GM23338 (cell line): ENCODE measurements at regions not wholly inside any gene's neighbourhood (a gene's known extent, or its start where the extent isn't known, plus 50 kb on each side); places are given as distances from the start of the nearest gene placed in this dataset.

ENCODE experiments used
- ATAC-seq: fragments of 200-7000 bp; cut with Tn5 transposase; 3 replicates; pipeline ENCODE4 v1.9.1; 2020
- DNase-seq: peaks from one replicate; pipeline ENCODE4 v3.0.0-alpha.2; 2015; ENCODE audit warnings: low spot score
- H2AFZ ChIP-seq: fragments of 200-600 bp; sonication (generic); 2 replicates; pipeline ENCODE4 v1.8.0; 2016; ENCODE audit warnings: antibody characterized with exemption, mild to moderate bottlenecking, moderate library complexity
- H3F3A ChIP-seq: fragments of 200-600 bp; sonication (generic); replicated peaks from 2 replicates; pipeline ENCODE4 v1.8.0; 2017; ENCODE audit warnings: antibody characterized with exemption, mixed run types, low read depth
- H3K27ac ChIP-seq: fragments of 200-600 bp; sonication (generic); 2 replicates; pipeline ENCODE4 v1.6.1; 2016; ENCODE audit warnings: low read depth
- H3K27me3 ChIP-seq: fragments of 200-600 bp; sonication (generic); 2 replicates; pipeline ENCODE4 v1.8.0; 2016; ENCODE audit warnings: mild to moderate bottlenecking, mixed run types, moderate library complexity; ENCODE audit not compliant: insufficient read depth
- H3K36me3 ChIP-seq: fragments of 200-600 bp; sonication (generic); 2 replicates; pipeline ENCODE4 v1.8.0; 2016; ENCODE audit warnings: mild to moderate bottlenecking; ENCODE audit not compliant: insufficient read depth
- H3K4me1 ChIP-seq: fragments of 200-600 bp; sonication (generic); 2 replicates; pipeline ENCODE4 v1.8.0; 2016; ENCODE audit warnings: mild to moderate bottlenecking, moderate library complexity; ENCODE audit not compliant: insufficient read depth
- H3K4me2 ChIP-seq: fragments of 200-600 bp; sonication (generic); 2 replicates; pipeline ENCODE4 v1.7.1; 2017; ENCODE audit warnings: mixed run types
- H3K4me3 ChIP-seq: fragments of 200-600 bp; sonication (generic); 2 replicates; pipeline ENCODE4 v1.6.1; 2016; ENCODE audit warnings: mixed run types
- H3K79me2 ChIP-seq: fragments of 200-600 bp; sonication (generic); replicated peaks from 2 replicates; pipeline ENCODE4 v1.8.0; 2017; ENCODE audit warnings: mild to moderate bottlenecking; ENCODE audit not compliant: insufficient read depth
- H3K9me2 ChIP-seq: fragments of 200-600 bp; sonication (generic); 2 replicates; pipeline ENCODE4 v1.8.0; 2017; ENCODE audit not compliant: insufficient read depth
- H4K20me1 ChIP-seq: fragments of 200-600 bp; sonication (generic); replicated peaks from 2 replicates; pipeline ENCODE4 v1.8.0; 2017; ENCODE audit warnings: mild to moderate bottlenecking; ENCODE audit not compliant: insufficient read depth
- H3K27ac Mint-ChIP-seq: 2 replicates; pipeline ENCODE4 v1.8.0; 2020; ENCODE audit warnings: inconsistent platforms, mild to moderate bottlenecking, moderate library complexity, mixed read lengths
- H3K27me3 Mint-ChIP-seq: 3 replicates; pipeline ENCODE4 v1.8.0; 2022; ENCODE audit warnings: low read depth, mild to moderate bottlenecking, moderate library complexity, mixed read lengths, inconsistent platforms; ENCODE audit not compliant: insufficient read depth, poor library complexity
- H3K36me3 Mint-ChIP-seq: 3 replicates; pipeline ENCODE4 v1.8.0; 2021; ENCODE audit warnings: low read depth, mild to moderate bottlenecking, inconsistent platforms, moderate library complexity, mixed read lengths
- H3K4me1 Mint-ChIP-seq: 3 replicates; pipeline ENCODE4 v1.8.0; 2020; ENCODE audit warnings: mild to moderate bottlenecking, inconsistent platforms, mixed read lengths
- H3K4me3 Mint-ChIP-seq: 3 replicates; pipeline ENCODE4 v1.8.0; 2021; ENCODE audit warnings: moderate library complexity, mild to moderate bottlenecking, inconsistent platforms, mixed read lengths
- H3K9me3 Mint-ChIP-seq: 3 replicates; pipeline ENCODE4 v1.8.0; 2020; ENCODE audit warnings: moderate library complexity, mild to moderate bottlenecking, inconsistent platforms, mixed read lengths
- CREB1 ChIP-seq: fragments of 250-450 bp; sonication (Bioruptor Pico); IDR thresholded peaks from 2 replicates; pipeline ENCODE4 v1.5.0; 2020; ENCODE audit warnings: low read depth, mild to moderate bottlenecking, moderate library complexity
- ETS1 ChIP-seq: IDR thresholded peaks from 2 replicates; pipeline ENCODE4 v1.6.1; 2016; ENCODE audit warnings: antibody characterized with exemption
- EZH2 ChIP-seq: fragments of 200-600 bp; sonication (generic); IDR thresholded peaks from one replicate; pipeline ENCODE4 v1.8.0; 2017; ENCODE audit warnings: antibody characterized with exemption, mild to moderate bottlenecking, low read depth; ENCODE audit not compliant: unreplicated experiment
- EZH2phosphoT487 ChIP-seq: fragments of 200-600 bp; sonication (generic); IDR thresholded peaks from one replicate; pipeline ENCODE4 v1.8.1; 2018; ENCODE audit warnings: antibody characterized with exemption; ENCODE audit not compliant: unreplicated experiment
- JUNB ChIP-seq: IDR thresholded peaks from one replicate; pipeline ENCODE4 v1.6.1; 2016; ENCODE audit warnings: antibody characterized with exemption; ENCODE audit not compliant: unreplicated experiment
- NANOG ChIP-seq: IDR thresholded peaks from 2 replicates; pipeline ENCODE4 v1.6.1; 2016; ENCODE audit warnings: antibody characterized with exemption, borderline replicate concordance
- POLR2AphosphoS5 ChIP-seq: IDR thresholded peaks from 2 replicates; pipeline ENCODE4 v1.6.1; 2016; ENCODE audit warnings: antibody characterized with exemption, low read depth
- STAT1 ChIP-seq: IDR thresholded peaks from one replicate; pipeline ENCODE4 v1.6.1; 2016; ENCODE audit warnings: antibody characterized with exemption; ENCODE audit not compliant: unreplicated experiment
- ZNF114 ChIP-seq: fragments of 250-450 bp; sonication (Bioruptor Pico); IDR thresholded peaks from 2 replicates; pipeline ENCODE4 v1.5.0; 2020; ENCODE audit warnings: mild to moderate bottlenecking, moderate library complexity
- ZNF331 ChIP-seq: fragments of 250-450 bp; sonication (Bioruptor Pico); IDR thresholded peaks from 2 replicates; pipeline ENCODE4 v1.5.0; 2020; ENCODE audit warnings: low read depth, mild to moderate bottlenecking, moderate library complexity
- TF ChIP-seq, protein P1 (sequence below): IDR thresholded peaks from one replicate; pipeline ENCODE4 v1.6.1; 2018; ENCODE audit warnings: antibody characterized with exemption; ENCODE audit not compliant: unreplicated experiment
- TF ChIP-seq, protein P2 (sequence below), 2 experiments: fragments of 200-600 bp in 1 of 2; sonication (generic) in 1 of 2; conservative IDR thresholded peaks; 2 replicates each; pipeline versions ENCODE4 v1.5.1 to v1.6.1; 2016 to 2017; ENCODE audit warnings: antibody characterized with exemption in 2 of 2, low read depth in 2 of 2, mild to moderate bottlenecking in 2 of 2, moderate library complexity in 1 of 2
- TF ChIP-seq, protein P3 (sequence below): fragments of 250-450 bp; sonication (Bioruptor Pico); IDR thresholded peaks from 2 replicates; pipeline ENCODE4 v1.5.0; 2020; ENCODE audit warnings: mild to moderate bottlenecking, moderate library complexity

DNA sequence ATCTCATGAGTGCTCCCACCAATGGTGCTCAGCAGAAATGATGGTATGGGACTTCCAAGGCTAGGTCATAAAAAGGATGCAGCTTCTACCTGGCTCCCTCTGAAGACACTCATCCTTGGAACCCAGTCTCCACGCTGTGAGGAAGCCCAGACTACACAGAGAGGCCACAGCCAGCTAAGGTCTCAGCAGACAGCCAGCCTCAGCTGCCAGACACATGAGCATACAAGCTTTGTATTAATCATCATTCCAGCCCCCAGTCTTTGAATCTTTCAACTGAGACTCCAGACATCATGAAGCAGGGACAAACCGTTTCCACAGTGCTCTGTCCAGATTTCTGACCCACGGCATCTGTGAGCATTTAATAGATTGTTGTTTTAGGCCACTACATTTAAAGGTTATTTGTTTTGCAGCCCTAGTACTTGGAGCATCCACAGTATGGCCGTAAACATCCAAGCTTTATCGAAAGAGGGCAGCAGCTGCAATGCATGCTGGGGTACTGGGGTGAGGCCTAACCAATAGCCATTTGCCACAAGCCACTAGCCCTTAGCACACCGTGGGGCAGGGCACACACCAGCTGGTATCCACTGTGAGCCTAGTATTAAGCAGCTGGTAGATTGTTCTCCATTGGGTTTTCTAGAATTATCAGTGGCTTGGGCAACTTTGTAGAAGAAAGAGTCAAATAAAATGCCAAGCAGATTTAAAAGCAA is 449.1 kb downstream of the BCOR start:
- Mint-ChIP-seq H3K4me1 (peaks cover 21% of the 10 kb centered on the region), H3K36me3 (no peaks in the 10 kb centered on the region), H3K27ac (no peak overlapping the region), H3K9me3 (peaks cover 3% of the 10 kb centered on the region; the same call in 1 of the 3 replicates), H3K27me3 (peaks cover 7% of the 10 kb centered on the region), H3K4me3 (no peak overlapping the region)
- Histone ChIP-seq H3K4me2 (no peak overlapping the region), H3F3A (0 out of 2 replicates have a peak, but pooled peaks cover 5% of the 10 kb centered on the region), H3K79me2 (no peaks in the 10 kb centered on the region), H2AFZ (no peak overlapping the region), H3K27me3 (no peaks in the 10 kb centered on the region), H3K36me3 (no peaks in the 10 kb centered on the region), H4K20me1 (no peaks in the 10 kb centered on the region), H3K9me2 (no peaks in the 10 kb centered on the region), H3K27ac (no peak overlapping the region), H3K4me1 (peaks cover 9% of the 10 kb centered on the region), H3K4me3 (no peak overlapping the region)
- no peak for DNase-seq
- TF ChIP-seq NANOG (no peak), CREB1 (CRISPR knock-in tag) (no peak), JUNB (no peak), ZNF114 (CRISPR knock-in tag) (no peak), EZH2phosphoT487 (no peak), POLR2AphosphoS5 (no peak), EZH2 (no peak), STAT1 (no peak), ETS1 (no peak), ZNF331 (CRISPR knock-in tag) (no peak)
- TF ChIP-seq, protein P1, sequence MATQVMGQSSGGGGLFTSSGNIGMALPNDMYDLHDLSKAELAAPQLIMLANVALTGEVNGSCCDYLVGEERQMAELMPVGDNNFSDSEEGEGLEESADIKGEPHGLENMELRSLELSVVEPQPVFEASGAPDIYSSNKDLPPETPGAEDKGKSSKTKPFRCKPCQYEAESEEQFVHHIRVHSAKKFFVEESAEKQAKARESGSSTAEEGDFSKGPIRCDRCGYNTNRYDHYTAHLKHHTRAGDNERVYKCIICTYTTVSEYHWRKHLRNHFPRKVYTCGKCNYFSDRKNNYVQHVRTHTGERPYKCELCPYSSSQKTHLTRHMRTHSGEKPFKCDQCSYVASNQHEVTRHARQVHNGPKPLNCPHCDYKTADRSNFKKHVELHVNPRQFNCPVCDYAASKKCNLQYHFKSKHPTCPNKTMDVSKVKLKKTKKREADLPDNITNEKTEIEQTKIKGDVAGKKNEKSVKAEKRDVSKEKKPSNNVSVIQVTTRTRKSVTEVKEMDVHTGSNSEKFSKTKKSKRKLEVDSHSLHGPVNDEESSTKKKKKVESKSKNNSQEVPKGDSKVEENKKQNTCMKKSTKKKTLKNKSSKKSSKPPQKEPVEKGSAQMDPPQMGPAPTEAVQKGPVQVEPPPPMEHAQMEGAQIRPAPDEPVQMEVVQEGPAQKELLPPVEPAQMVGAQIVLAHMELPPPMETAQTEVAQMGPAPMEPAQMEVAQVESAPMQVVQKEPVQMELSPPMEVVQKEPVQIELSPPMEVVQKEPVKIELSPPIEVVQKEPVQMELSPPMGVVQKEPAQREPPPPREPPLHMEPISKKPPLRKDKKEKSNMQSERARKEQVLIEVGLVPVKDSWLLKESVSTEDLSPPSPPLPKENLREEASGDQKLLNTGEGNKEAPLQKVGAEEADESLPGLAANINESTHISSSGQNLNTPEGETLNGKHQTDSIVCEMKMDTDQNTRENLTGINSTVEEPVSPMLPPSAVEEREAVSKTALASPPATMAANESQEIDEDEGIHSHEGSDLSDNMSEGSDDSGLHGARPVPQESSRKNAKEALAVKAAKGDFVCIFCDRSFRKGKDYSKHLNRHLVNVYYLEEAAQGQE: no peak
- TF ChIP-seq, protein P2, sequence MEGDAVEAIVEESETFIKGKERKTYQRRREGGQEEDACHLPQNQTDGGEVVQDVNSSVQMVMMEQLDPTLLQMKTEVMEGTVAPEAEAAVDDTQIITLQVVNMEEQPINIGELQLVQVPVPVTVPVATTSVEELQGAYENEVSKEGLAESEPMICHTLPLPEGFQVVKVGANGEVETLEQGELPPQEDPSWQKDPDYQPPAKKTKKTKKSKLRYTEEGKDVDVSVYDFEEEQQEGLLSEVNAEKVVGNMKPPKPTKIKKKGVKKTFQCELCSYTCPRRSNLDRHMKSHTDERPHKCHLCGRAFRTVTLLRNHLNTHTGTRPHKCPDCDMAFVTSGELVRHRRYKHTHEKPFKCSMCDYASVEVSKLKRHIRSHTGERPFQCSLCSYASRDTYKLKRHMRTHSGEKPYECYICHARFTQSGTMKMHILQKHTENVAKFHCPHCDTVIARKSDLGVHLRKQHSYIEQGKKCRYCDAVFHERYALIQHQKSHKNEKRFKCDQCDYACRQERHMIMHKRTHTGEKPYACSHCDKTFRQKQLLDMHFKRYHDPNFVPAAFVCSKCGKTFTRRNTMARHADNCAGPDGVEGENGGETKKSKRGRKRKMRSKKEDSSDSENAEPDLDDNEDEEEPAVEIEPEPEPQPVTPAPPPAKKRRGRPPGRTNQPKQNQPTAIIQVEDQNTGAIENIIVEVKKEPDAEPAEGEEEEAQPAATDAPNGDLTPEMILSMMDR (conservative IDR thresholded peaks at IDR 0.05; ENCODE audit: low read depth in 2 of 2): no peak
- TF ChIP-seq, protein P3, sequence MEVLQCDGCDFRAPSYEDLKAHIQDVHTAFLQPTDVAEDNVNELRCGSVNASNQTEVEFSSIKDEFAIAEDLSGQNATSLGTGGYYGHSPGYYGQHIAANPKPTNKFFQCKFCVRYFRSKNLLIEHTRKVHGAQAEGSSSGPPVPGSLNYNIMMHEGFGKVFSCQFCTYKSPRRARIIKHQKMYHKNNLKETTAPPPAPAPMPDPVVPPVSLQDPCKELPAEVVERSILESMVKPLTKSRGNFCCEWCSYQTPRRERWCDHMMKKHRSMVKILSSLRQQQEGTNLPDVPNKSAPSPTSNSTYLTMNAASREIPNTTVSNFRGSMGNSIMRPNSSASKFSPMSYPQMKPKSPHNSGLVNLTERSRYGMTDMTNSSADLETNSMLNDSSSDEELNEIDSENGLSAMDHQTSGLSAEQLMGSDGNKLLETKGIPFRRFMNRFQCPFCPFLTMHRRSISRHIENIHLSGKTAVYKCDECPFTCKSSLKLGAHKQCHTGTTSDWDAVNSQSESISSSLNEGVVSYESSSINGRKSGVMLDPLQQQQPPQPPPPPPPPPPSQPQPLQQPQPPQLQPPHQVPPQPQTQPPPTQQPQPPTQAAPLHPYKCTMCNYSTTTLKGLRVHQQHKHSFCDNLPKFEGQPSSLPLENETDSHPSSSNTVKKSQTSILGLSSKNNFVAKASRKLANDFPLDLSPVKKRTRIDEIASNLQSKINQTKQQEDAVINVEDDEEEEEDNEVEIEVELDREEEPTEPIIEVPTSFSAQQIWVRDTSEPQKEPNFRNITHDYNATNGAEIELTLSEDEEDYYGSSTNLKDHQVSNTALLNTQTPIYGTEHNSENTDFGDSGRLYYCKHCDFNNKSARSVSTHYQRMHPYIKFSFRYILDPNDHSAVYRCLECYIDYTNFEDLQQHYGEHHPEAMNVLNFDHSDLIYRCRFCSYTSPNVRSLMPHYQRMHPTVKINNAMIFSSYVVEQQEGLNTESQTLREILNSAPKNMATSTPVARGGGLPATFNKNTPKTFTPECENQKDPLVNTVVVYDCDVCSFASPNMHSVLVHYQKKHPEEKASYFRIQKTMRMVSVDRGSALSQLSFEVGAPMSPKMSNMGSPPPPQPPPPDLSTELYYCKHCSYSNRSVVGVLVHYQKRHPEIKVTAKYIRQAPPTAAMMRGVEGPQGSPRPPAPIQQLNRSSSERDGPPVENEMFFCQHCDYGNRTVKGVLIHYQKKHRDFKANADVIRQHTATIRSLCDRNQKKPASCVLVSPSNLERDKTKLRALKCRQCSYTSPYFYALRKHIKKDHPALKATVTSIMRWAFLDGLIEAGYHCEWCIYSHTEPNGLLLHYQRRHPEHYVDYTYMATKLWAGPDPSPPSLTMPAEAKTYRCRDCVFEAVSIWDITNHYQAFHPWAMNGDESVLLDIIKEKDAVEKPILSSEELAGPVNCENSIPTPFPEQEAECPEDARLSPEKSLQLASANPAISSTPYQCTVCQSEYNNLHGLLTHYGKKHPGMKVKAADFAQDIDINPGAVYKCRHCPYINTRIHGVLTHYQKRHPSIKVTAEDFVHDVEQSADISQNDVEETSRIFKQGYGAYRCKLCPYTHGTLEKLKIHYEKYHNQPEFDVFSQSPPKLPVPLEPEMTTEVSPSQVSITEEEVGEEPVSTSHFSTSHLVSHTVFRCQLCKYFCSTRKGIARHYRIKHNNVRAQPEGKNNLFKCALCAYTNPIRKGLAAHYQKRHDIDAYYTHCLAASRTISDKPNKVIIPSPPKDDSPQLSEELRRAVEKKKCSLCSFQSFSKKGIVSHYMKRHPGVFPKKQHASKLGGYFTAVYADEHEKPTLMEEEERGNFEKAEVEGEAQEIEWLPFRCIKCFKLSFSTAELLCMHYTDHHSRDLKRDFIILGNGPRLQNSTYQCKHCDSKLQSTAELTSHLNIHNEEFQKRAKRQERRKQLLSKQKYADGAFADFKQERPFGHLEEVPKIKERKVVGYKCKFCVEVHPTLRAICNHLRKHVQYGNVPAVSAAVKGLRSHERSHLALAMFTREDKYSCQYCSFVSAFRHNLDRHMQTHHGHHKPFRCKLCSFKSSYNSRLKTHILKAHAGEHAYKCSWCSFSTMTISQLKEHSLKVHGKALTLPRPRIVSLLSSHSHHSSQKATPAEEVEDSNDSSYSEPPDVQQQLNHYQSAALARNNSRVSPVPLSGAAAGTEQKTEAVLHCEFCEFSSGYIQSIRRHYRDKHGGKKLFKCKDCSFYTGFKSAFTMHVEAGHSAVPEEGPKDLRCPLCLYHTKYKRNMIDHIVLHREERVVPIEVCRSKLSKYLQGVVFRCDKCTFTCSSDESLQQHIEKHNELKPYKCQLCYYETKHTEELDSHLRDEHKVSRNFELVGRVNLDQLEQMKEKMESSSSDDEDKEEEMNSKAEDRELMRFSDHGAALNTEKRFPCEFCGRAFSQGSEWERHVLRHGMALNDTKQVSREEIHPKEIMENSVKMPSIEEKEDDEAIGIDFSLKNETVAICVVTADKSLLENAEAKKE (CRISPR knock-in tag): no peak
- no peak for ATAC-seq
